GM21381 (cell line): ENCODE measurements at regions not wholly inside any gene's neighbourhood (a gene's known extent, or its start where the extent isn't known, plus 50 kb on each side); places are given as distances from the start of the nearest gene placed in this dataset.

Experiments used
- ATAC-seq: cut with Tn5 transposase; IDR thresholded peaks from one replicate; pipeline ENCODE4 v1.9.1; 2021; ENCODE audit warnings: mild to moderate bottlenecking, moderate library complexity; ENCODE audit not compliant: unreplicated experiment

- ATAC-seq, result no peak
Observed at GRCh38 chr2:41434991-41435390, 612.8 kb upstream of the PKDCC start.

DNA sequence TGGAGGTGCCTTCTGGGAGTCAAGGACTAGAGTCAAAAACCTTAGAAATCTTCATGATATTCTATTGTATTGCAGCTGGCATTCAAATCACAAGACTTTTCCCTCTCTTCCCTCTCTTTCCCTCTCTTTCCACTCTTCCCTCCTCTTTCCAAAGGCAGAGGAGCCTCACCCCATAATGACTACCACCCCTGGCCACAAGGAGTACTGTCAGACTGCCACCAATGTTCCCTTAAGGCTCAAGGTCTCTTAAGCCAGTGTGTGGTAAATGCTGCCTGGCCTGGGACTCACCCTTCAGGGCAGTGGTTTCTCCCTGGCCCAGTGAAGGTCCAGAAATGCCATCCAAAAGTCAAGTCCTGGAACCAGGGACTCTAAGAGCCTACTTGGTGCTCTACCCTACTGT lies 605.9 kb upstream of the PKDCC start:
- ATAC-seq, result no peak

- no peak for ATAC-seq
Observed at GRCh38 chr2:41445865-41446264, 602.0 kb upstream of the PKDCC start.

DNA sequence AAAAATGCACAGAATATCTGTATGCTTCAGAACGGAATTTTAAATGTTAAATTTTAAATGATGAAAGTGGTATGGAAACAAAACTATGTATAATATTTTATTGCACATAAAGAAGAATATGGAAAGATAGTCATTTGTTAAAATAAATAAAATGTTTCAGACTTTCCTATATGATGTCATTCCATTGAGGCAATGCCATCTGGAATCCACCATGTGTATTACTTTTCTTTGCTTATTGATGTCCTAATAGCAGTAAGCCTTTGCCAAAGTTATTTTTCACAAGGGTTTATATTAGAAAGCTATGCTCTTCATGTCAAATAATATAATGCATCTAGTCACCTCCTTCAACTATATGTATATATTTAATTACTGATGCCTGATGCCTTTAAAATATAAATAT lies 601.6 kb upstream of the PKDCC start:
- ATAC-seq, result no peak

DNA sequence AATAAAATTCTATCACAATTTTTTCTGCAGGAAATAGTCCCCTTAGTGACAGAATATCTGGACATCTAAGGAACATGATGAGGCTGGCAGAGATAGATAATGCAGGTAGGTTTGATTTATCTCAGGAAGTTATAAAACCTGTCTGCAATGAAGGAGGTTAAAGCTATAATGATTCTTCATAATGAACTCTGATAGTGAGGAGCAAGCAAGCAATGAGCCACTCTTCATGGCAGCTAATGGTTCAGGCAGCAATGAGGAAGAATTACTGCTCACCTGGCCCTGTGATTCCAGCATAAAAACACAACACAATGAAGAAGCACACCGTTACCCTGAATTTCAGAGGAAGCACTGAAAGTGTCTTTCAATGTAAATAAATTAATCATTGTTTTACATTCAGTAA lies 599.6 kb upstream of the PKDCC start:
- no peak for ATAC-seq

GRCh38 chr2:41457026-41457425 lies 590.8 kb upstream of the PKDCC start:
- no peak for ATAC-seq

- ATAC-seq, result no peak
Observed at GRCh38 chr2:41460661-41461060, 587.2 kb upstream of the PKDCC start.

DNA sequence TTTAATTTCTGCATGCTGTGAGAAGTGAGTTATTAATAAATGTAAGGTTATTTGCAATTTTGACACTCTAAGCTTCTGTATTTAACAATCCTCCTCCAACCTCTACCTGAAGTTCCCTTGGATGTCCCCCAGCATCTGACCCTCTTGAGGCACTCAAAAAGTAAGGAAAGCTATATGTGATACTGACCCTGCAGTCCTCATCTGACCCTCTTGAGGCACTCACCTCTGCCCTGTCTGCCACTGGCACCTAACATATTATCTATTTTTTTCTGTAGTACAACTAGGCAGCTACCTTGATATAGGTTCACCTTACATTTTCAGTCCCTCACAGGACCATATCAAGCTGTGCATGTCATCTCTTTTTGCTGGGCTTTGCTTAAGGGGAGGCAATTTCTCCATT lies 583.4 kb upstream of the PKDCC start:
- no peak for ATAC-seq

GRCh38 chr2:41475959-41476358 lies 571.9 kb upstream of the PKDCC start:
- peak; percentile 60 for ATAC-seq

DNA sequence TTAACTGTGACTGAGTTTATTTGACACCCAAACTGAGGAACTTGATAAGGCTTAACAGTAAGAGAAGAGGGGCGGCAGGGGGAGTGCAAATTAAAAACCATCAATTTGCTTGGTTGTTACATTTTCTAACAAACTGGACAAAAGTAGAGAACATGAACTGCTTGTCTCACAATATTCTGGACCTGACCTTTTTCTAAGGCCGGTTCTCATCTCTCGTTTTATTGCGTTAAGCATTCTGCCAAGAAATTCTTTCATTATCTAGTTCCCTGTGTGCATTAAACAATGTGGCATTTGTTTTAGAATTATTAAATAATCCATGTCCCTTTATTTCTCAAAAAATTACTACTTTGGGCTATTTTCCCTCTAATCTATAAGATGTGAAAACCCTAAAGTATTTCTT lies 565.2 kb upstream of the PKDCC start:
- ATAC-seq, result no peak

DNA sequence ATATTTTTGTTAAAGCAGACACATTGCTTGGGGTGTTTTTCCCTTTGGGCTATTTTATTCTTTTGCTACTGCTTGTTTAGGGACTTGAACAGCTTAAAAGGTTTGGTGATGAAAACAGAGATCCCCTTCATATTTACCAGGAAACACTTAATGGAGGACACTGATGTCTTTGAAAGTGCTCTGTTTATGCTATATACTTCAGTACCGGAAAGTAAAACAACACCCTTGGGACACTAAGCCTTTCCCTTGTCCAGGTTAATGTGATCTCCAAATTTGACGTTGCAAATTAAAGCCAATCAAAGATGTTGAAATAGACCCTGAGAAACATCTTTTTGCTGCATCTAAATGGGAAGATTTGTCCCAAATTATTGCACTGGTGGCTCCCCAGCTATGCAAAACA lies 564.6 kb upstream of the PKDCC start:
- no peak for ATAC-seq

DNA sequence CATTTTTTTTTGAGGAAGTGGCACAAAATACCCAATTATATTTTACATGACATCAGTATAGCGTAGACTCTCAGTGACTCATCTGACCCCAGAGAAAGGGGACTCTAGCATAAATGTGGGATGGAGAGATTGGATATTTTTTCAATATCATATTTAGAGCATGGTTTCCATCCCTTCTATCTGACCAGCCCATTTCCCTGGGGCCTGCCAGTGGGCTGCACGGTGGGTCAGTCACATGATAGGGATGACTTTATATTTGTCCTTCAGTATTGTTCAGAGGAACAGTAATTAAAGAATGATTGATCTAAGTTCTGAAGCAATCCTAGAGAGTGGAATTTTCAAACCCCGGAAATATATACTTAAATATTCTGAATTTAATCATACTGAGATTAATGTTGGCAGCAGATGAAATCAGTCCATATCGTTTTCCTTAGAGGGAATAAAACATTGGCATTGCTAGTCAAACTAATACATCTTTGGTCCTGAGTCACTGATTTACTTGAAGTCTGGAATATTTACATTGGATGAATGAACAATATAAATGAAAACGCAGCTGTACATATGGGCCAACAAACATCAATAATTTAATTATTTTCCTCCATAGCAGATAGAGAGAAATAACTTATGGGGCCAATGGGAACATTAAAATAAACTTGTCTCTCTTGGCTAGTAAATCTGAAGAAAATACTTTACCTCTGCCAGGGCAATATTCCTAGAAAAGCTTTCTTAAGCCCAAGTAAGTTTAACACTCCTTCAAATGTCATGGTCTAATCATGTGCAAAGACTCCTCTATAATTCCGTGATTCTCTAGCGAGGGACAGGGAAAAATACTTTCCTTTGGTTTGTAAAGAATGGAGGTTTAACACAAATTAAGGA lies 563.6 kb upstream of the PKDCC start:
- ATAC-seq, result no peak

DNA sequence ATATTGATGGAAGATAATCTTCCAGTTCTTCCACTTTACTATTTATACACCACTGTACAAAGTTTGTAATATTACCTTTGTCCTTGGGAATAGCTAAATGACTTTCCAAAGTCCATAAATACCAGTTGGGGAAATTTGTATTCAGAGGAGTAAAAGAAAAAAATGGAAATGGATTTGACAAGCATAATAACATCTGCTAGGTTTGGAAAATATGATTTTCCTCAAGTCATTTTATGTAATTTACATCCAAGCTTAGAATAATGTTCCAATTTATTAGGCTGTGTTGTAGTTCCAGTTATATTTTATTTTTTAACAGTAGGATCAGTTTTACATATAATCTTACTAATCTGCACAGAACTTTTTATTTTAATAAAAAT lies 563.0 kb upstream of the PKDCC start:
- no peak for ATAC-seq

DNA sequence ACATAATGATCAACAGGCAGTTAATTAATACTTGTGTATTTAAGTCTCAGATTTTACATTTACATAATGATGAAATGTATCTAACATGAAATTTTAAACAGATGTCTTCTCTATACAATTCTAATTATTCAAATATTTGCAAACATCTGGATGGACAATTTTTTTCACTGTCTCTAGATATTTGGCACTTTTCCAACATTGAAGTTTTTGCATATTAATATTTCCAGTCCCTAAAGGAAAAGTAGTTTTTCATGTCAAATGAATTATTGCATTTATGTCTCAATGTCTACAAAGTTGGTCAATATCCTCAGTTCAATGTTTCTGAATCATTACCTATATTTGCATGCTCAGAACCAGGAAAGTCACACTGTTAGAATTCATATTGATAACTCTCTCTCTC lies 560.9 kb upstream of the PKDCC start:
- ATAC-seq, result no peak

GRCh38 chr2:41488888-41489287 lies 558.9 kb upstream of the PKDCC start:
- ATAC-seq, result no peak

GRCh38 chr2:41489638-41490037 lies 558.2 kb upstream of the PKDCC start:
- ATAC-seq, result no peak

DNA sequence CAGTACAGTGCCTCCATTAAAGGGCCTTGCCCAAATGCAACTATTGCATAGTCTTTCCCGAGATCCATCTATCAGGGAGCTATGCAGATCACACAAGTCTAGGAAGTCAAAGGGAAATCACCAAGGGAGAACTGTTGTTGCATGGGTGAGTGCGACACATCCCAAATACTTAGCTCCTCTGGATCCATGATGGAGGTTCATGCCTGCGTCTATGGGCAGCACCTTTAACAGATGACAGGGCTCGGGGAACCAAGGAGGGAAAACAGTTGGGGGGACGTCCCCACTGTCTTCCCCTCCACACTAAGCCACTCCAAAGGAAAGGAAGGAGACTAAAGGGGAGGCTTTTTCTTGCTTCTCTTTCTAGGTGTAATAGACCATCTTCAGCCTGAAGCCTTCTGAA lies 552.8 kb upstream of the PKDCC start:
- ATAC-seq, result no peak

DNA sequence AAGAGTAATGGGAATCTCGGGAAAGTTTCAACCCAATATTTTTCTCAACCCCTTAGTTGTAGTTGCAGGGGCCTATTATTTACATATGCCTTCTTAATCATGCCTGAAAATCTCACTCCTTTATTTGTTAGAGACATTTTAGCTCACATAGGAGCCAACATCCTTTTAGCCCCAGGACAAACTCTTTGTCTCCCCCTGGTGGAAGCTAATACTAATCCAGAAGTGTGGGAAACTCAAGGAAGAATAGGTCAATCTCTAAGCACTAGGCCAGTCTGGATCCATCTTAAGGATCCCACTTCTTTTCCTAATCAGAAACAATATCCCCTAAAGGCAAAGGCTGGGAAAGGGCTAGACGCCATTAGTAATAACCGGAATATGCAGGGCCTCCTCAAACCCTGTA lies 550.9 kb upstream of the PKDCC start:
- ATAC-seq, result no peak

GRCh38 chr2:41498781-41499180 lies 549.0 kb upstream of the PKDCC start:
- no peak for ATAC-seq

- no peak for ATAC-seq
Observed at GRCh38 chr2:41500895-41501294, 546.9 kb upstream of the PKDCC start.

DNA sequence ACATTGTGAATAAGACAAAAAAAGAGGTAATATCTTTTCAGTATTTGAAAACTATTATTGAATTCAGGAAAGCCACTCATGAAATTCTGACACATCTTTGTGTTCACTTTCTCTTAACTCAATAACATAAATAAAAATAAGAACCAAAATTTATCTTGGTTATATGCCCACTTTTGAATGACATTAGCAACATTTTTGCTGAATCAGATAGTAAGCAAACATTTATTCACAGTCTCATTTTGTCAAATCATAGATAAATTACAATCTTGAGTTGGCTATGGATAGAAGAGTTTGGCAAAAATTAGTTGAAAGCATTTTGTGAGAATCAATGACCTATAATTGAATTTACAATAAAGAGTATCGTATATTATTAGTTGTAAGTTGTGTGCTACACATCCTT lies 545.1 kb upstream of the PKDCC start:
- ATAC-seq, result no peak

DNA sequence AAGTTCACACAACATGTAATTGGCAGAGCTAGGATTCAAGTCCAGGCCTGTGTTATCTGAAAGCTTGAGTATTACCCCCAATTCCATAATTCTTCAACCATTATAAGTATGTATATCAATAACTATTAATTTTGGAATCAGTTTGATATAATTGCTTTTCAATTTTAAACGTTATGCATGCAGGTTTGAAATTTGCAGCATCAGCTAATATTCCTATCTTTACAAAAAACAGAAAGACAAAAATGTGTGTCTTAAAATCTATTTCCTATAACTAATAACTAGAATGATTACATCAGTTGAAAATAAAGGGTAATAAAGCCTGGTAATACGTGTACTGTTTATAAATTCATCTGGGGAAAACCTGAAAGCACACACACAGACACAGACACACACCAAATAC lies 543.3 kb upstream of the PKDCC start:
- no peak for ATAC-seq

- ATAC-seq, result no peak
Observed at GRCh38 chr2:41510108-41510507, 537.7 kb upstream of the PKDCC start.
